ENCODE measurements at regions not wholly inside any gene's neighbourhood (a gene's known extent, or its start where the extent isn't known, plus 50 kb on each side); places are given as distances from the start of the nearest gene placed in this dataset.

DNA sequence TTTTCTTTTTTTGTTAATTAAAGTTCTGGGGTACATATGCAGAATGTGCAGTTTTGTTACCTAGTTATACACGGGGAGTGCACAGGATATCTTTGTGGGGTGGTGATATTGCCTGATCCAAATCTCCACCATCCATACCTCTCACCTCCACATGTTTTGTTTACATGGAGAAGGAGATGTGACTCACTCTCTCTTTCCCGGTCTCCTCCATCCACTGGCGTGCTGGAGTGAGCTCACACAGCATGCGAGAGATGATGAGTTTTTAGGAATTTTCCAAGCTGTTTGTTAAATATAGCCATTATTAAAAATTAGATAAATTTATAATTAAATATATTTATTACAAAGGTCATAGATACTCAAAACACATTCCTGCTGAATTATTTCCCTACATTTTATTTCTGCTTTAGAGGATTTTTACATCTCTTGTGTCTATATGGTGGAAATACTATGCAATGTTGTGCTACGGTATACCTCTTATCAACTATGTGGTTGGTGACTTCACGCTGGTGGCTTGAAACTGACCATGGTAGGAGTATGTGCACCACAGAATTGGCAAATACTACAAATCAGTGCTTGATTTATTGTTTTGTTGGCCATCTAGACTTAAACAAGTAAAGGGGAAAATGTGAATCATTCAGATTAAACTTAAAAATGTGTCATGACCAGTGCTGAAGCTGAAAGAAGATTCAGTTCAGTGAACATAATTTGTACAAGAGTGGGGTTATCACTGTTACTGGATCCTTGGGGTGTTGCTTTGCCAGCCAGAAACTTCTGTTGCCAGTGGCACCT is 107.9 kb upstream of the FAM180A start:
- Histone ChIP-seq H3K36me3 (no peaks in the 10 kb centered on the region), H3K4me3 (no peak overlapping the region), H3K9me3 (no peaks in the 10 kb centered on the region), H3K27ac (no peak overlapping the region), H3K4me1 (no peaks in the 10 kb centered on the region), H3K27me3 (no peaks in the 10 kb centered on the region)
- no peak for DNase-seq
- TF ChIP-seq, protein P1, sequence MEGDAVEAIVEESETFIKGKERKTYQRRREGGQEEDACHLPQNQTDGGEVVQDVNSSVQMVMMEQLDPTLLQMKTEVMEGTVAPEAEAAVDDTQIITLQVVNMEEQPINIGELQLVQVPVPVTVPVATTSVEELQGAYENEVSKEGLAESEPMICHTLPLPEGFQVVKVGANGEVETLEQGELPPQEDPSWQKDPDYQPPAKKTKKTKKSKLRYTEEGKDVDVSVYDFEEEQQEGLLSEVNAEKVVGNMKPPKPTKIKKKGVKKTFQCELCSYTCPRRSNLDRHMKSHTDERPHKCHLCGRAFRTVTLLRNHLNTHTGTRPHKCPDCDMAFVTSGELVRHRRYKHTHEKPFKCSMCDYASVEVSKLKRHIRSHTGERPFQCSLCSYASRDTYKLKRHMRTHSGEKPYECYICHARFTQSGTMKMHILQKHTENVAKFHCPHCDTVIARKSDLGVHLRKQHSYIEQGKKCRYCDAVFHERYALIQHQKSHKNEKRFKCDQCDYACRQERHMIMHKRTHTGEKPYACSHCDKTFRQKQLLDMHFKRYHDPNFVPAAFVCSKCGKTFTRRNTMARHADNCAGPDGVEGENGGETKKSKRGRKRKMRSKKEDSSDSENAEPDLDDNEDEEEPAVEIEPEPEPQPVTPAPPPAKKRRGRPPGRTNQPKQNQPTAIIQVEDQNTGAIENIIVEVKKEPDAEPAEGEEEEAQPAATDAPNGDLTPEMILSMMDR (IDR thresholded peaks at IDR 0.05), result no peak
- TF ChIP-seq POLR2A (IDR thresholded peaks at IDR 0.05), result no peak

DNA sequence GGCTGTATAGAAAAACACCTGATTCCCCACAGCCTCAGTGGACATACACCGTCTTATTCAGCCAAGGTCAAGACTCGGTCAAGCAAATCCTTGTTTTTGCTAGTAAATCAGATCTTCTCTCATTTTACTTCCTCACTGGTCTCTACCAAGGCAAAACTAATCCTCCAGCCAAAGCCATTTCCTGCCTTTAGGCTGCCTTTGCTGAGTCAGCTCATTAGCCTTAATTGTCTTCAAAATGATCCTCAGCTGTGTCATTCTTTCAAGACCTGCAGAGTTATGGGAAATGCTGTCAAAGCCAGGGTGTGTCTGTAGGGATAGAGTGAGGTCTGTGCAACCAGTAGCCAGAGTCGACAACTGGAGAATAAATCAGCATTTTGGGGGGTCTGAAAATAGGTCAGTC is 107.2 kb upstream of the FAM180A start:
- DNase-seq, result no peak
- no peaks in the 10 kb centered on the region for H3K4me1 ChIP-seq
- TF ChIP-seq, protein P1 (IDR thresholded peaks at IDR 0.05), result no peak
- no peak for TF ChIP-seq POLR2A (IDR thresholded peaks at IDR 0.05)

DNA sequence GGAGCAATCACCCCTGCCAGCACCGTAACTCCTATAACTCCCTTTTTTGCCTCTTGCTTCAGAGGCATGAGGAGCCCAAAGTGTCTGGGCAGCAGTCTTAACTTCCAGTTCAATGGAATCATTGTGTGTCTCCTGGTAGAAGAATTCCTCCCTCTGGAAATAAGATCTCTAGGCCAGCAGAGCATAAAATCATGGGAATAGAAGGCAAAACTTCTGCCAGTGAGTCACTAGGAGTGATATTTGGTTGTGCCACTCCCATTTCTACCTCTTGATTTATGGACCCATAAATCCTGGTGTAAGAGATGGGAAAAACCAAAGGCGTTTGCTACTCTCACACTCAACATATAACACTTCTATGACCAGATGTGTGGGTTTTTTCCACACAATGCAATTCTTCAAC is 104.9 kb upstream of the FAM180A start:
- Histone ChIP-seq H3K4me3 (no peak overlapping the region), H3K9me3 (no peaks in the 10 kb centered on the region), H3K27ac (no peak overlapping the region), H3K36me3 (no peaks in the 10 kb centered on the region), H3K4me1 (no peaks in the 10 kb centered on the region), H3K27me3 (no peaks in the 10 kb centered on the region)
- TF ChIP-seq, protein P1 (IDR thresholded peaks at IDR 0.05), result no peak
- no peak for TF ChIP-seq POLR2A (IDR thresholded peaks at IDR 0.05)
- no peak for DNase-seq

More for the DNA sequence above, 107.2 kb upstream of the FAM180A start:
- no peaks in the 10 kb centered on the region for H3K27me3 ChIP-seq
- no peak overlapping the region for H3K4me3 ChIP-seq
- no peak overlapping the region for H3K27ac ChIP-seq
- H3K9me3 ChIP-seq, result no peaks in the 10 kb centered on the region
- H3K36me3 ChIP-seq, result no peaks in the 10 kb centered on the region

DNA sequence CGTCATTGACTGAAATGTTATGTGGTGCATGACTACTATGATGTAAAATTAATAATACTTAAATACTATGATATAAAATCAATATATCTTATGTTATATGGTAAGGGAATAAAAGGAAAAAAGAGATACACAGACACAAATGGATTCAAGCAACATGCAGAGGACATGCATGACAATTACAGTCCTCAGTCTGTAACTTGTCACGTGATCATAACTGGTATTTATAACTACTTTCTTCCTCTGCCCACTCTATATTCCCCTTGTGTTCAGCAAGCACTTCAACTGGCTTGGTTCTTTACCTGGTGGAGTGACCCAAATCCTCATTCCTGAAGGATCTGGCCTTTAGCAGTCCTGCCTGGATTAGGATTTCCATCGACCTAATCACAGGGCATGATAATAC is 104.4 kb upstream of the FAM180A start:
- TF ChIP-seq POLR2A (IDR thresholded peaks at IDR 0.05), result no peak
- TF ChIP-seq, protein P1 (IDR thresholded peaks at IDR 0.05), result no peak
- H3K27ac ChIP-seq, result no peak overlapping the region
- H3K4me3 ChIP-seq, result no peak overlapping the region
- no peaks in the 10 kb centered on the region for H3K4me1 ChIP-seq
- H3K27me3 ChIP-seq, result no peaks in the 10 kb centered on the region
- DNase-seq, result no peak
- H3K9me3 ChIP-seq, result no peaks in the 10 kb centered on the region
- no peaks in the 10 kb centered on the region for H3K36me3 ChIP-seq

DNA sequence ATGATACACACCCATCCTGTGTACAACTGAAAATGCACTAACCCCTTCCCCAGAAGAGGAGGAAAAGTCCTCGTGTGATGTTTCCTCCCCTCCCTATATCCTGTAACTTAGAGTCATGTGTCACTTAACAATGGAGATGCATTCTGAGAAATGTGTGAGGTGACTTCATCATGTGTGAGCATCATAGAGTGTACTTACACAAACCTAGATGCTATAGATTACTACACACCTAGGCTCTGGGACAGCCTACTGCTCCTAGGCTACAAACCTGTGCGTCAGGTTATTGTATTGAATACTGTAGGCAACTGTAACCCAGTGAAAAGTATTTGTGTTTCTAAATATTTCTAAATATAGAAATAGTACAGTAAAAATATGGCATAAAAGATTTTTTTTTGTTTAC is 98.6 kb upstream of the FAM180A start:
- TF ChIP-seq, protein P1 (IDR thresholded peaks at IDR 0.05), result no peak
- no peak for TF ChIP-seq POLR2A (IDR thresholded peaks at IDR 0.05)
- Histone ChIP-seq H3K4me1 (no peaks in the 10 kb centered on the region), H3K36me3 (no peaks in the 10 kb centered on the region)

More for the DNA sequence above, 98.6 kb upstream of the FAM180A start:
- no peak overlapping the region for H3K27ac ChIP-seq
- no peak for DNase-seq
- no peaks in the 10 kb centered on the region for H3K9me3 ChIP-seq
- no peaks in the 10 kb centered on the region for H3K27me3 ChIP-seq
- no peak overlapping the region for H3K4me3 ChIP-seq

All from Peyer's patch (tissue), 4 donors.